NB4 (cell line): ENCODE measurements at regions not wholly inside any gene's neighbourhood (a gene's known extent, or its start where the extent isn't known, plus 50 kb on each side); places are given as distances from the start of the nearest gene placed in this dataset.
"Not testable (repeated sequence)": the region's sequence is repeated elsewhere in the genome, so short reads cannot be mapped to it uniquely, and the experiment has no call there.

Experiments
- DNase-seq: peaks from one replicate; pipeline ENCODE4 v3.0.0; 2010; ENCODE audit warnings: low read depth
- H3K4me3 ChIP-seq: one replicate; pipeline ENCODE4 v1.5.1; 2011; ENCODE audit warnings: mild to moderate bottlenecking, low read depth, low read length, moderate library complexity
- MYC ChIP-seq: IDR thresholded peaks from 2 replicates; pipeline ENCODE4 v1.6.1; 2011; ENCODE audit warnings: low read depth, low read length
- POLR2A ChIP-seq: IDR thresholded peaks from 2 replicates; pipeline ENCODE4 v1.6.1; 2011; ENCODE audit warnings: mild to moderate bottlenecking; ENCODE audit not compliant: insufficient read length; ENCODE audit errors: extremely low read depth
- TF ChIP-seq, protein P1 (sequence below): IDR thresholded peaks from one replicate; pipeline ENCODE4 v1.5.1; 2012; ENCODE audit warnings: low read depth, low read length
- TF ChIP-seq, protein P2 (sequence below): IDR thresholded peaks from 2 replicates; pipeline ENCODE4 v1.6.1; 2011; ENCODE audit warnings: low read depth, low read length

DNA sequence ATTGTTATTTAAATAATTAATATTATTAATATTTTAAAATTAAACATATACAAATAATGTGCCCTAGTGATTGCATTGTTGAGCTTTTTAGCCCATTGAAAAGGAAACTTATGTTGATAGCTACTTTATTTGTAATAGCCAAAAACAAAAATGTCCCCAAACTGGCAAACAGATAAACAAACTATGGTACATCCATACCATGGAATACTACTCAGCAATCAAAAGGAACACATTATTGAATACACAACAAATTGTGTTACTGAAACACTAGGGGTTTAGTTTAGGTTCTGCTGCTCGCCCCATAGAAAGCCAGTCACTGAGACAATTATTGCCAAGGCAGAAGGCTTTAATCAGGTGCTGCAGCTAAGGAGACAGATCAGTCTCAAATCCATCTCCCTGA, 239.7 kb upstream of the KITLG start:
- TF ChIP-seq, protein P1, sequence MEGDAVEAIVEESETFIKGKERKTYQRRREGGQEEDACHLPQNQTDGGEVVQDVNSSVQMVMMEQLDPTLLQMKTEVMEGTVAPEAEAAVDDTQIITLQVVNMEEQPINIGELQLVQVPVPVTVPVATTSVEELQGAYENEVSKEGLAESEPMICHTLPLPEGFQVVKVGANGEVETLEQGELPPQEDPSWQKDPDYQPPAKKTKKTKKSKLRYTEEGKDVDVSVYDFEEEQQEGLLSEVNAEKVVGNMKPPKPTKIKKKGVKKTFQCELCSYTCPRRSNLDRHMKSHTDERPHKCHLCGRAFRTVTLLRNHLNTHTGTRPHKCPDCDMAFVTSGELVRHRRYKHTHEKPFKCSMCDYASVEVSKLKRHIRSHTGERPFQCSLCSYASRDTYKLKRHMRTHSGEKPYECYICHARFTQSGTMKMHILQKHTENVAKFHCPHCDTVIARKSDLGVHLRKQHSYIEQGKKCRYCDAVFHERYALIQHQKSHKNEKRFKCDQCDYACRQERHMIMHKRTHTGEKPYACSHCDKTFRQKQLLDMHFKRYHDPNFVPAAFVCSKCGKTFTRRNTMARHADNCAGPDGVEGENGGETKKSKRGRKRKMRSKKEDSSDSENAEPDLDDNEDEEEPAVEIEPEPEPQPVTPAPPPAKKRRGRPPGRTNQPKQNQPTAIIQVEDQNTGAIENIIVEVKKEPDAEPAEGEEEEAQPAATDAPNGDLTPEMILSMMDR = no peak
- TF ChIP-seq, protein P2, sequence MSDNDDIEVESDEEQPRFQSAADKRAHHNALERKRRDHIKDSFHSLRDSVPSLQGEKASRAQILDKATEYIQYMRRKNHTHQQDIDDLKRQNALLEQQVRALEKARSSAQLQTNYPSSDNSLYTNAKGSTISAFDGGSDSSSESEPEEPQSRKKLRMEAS = no peak
- TF ChIP-seq POLR2A (no peak), MYC (no peak)
- no peak overlapping the region for H3K4me3 ChIP-seq
- no peak for DNase-seq

DNA sequence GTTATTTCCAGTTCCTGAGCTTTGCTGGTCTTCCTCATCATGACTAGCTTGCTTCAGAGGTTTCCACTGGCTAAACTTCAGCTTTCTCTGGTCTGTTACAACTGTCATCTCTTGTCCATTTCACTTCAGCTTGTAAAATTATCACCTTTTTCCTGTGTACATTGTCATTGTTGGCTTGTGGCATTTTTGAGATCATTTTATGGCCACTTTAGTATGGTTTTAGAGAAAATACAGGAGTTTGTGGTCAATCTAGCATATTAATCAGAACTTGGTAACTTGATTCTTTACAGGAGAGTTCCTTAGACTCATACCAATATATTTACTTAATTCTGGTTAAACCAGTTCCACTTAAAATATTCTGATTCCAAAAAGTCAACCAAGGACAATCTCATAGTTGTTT, 235.9 kb upstream of the KITLG start:
- DNase-seq = no peak
- TF ChIP-seq, protein P1 = no peak
- TF ChIP-seq MYC (no peak), POLR2A (no peak)
- TF ChIP-seq, protein P2 = no peak
- H3K4me3 ChIP-seq = no peak overlapping the region

DNA sequence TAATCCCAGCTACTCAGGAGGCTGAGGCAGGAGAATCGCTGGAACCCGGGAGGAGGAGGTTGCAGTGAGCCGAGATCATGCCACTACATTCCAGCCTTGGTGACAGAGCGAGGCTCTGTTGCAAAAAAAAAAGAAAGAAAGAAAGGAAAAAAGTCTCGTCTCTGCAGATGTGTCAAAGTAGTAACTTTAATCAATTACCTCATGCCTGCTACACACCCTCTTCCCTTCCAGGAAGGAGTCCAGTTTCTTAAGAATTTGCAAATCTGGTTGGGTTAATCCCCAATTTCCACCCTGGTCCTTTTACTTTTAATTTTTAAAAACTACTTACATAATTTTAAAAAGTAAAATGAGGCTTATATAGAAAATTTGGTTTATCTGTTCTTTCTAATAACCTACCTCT, 234.5 kb upstream of the KITLG start:
- no peak for DNase-seq
- no peak for TF ChIP-seq POLR2A
- TF ChIP-seq, protein P2 = no peak
- no peak overlapping the region for H3K4me3 ChIP-seq

DNA sequence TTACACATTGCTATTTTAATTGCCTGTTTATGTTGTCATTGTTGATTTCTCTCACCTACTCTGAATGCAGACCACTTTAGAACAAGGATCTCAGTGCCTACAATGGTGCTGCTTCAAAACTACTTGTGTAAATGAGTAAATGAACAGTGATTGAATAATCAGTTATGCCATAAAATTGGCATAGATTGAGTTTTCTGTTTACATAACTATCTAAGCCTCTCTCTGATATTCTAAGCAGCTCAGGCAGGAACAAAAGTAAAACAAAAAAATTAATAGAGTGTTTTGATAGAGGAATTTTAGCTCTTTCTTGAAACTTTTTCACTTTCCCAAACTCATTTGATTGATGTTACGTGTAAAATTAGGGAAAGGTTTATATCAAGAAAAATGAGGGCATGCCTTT, 232.3 kb upstream of the KITLG start:
- TF ChIP-seq, protein P2 = no peak
- TF ChIP-seq, protein P1 = no peak
- TF ChIP-seq MYC (no peak), POLR2A (no peak)
- no peak overlapping the region for H3K4me3 ChIP-seq
- DNase-seq = no peak

DNA sequence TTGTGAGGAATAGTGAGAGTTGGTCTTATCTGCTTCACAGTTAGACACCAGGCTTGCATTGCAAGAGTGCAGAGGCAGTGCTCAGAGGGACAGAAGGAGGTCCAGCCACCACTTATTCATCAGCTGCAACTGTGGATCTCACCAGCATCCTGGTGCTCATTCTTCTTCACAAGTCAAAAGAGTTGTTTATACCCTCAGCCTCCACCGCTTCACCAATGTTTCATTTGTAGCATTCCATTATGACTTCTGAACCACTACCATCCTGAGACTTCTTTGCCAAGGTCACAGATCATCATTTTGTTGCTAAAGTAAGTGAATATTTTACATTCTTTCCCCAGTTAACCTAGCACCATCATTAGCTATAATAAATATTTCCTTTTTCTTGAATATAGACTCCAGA, 230.5 kb upstream of the KITLG start:
- TF ChIP-seq, protein P1 = no peak
- TF ChIP-seq, protein P2 = no peak
- no peak for TF ChIP-seq POLR2A
- no peak for TF ChIP-seq MYC
- DNase-seq = no peak
- H3K4me3 ChIP-seq = no peak overlapping the region

DNA sequence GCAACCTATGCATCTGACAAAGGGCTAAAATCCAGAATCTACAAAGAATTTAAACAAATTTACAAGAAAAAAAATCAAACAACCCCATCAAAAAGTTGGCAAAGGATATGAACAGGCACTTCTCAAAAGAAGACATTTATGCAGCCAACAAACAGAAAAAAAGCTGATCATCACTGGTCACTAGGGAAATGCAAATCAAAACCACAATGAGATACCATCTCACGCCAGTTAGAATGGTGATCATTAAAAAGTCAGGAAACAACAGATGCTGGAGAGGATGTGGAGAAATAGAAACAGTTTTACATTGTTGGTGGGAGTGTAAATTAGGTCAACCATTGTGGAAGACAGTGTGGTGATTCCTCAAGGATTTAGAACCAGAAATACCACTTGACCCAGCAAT, 229.6 kb upstream of the KITLG start:
- not testable (repeated sequence) for DNase-seq, H3K4me3 ChIP-seq

DNA sequence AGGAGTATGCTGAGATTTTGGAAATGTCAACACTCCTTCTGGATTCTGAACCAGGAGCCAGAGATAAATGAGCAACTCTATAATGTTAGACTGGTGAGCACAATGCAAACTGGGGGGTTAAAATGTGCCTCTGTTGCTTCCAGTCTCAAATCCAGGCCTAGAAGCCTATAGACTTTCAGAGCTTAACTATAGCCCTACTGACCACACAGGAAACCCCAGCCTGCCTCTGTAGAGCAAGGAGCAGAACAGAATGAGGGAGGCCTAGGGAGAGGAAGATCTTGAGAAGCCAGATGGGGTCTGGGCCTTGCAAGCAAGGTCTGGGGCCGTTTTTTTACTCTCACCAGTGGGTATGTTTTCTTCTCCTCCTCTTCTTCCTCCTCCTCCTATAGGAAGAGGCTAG, 225.4 kb upstream of the KITLG start:
- TF ChIP-seq MYC (no peak), POLR2A (no peak)
- TF ChIP-seq, protein P1 = no peak
- TF ChIP-seq, protein P2 = no peak
- no peak overlapping the region for H3K4me3 ChIP-seq
- DNase-seq = peak; percentile 27
